NB4 (cell line): ENCODE measurements at regions not wholly inside any gene's neighbourhood (a gene's known extent, or its start where the extent isn't known, plus 50 kb on each side); places are given as distances from the start of the nearest gene placed in this dataset.
A peak's percentile ranks its signal among the peaks of the same experiment; 100 is the strongest.

Source experiments
- DNase-seq: peaks from one replicate; pipeline ENCODE4 v3.0.0; 2010; ENCODE audit warnings: low read depth
- H3K4me3 ChIP-seq: one replicate; pipeline ENCODE4 v1.5.1; 2011; ENCODE audit warnings: mild to moderate bottlenecking, low read depth, low read length, moderate library complexity
- MYC ChIP-seq: IDR thresholded peaks from 2 replicates; pipeline ENCODE4 v1.6.1; 2011; ENCODE audit warnings: low read depth, low read length
- POLR2A ChIP-seq: IDR thresholded peaks from 2 replicates; pipeline ENCODE4 v1.6.1; 2011; ENCODE audit warnings: mild to moderate bottlenecking; ENCODE audit not compliant: insufficient read length; ENCODE audit errors: extremely low read depth
- TF ChIP-seq, protein P1 (sequence below): IDR thresholded peaks from one replicate; pipeline ENCODE4 v1.5.1; 2012; ENCODE audit warnings: low read depth, low read length
- TF ChIP-seq, protein P2 (sequence below): IDR thresholded peaks from 2 replicates; pipeline ENCODE4 v1.6.1; 2011; ENCODE audit warnings: low read depth, low read length

DNA sequence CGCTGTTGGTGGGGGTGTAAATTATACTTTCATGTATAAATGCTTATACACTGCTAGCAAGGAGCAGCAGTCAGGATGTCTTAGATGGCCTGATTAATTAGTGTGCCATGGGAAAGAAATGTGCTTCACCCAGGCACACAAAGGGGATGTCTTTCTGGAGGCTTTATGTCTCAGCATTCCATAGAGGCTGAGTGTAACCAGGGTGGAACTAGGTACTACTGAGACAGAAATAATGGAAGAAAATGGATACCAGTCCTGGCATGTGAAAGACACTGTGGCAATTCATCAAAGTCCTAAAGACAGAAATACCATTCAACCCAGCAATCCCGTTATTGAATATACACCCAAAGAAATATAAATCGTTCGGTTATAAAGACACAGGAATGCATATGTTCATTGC lies 52.5 kb downstream of the PF4 start:
- no peak overlapping the region for H3K4me3 ChIP-seq
- no peak for DNase-seq
- TF ChIP-seq, protein P1, sequence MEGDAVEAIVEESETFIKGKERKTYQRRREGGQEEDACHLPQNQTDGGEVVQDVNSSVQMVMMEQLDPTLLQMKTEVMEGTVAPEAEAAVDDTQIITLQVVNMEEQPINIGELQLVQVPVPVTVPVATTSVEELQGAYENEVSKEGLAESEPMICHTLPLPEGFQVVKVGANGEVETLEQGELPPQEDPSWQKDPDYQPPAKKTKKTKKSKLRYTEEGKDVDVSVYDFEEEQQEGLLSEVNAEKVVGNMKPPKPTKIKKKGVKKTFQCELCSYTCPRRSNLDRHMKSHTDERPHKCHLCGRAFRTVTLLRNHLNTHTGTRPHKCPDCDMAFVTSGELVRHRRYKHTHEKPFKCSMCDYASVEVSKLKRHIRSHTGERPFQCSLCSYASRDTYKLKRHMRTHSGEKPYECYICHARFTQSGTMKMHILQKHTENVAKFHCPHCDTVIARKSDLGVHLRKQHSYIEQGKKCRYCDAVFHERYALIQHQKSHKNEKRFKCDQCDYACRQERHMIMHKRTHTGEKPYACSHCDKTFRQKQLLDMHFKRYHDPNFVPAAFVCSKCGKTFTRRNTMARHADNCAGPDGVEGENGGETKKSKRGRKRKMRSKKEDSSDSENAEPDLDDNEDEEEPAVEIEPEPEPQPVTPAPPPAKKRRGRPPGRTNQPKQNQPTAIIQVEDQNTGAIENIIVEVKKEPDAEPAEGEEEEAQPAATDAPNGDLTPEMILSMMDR = no peak
- TF ChIP-seq POLR2A (no peak), MYC (no peak)
- TF ChIP-seq, protein P2, sequence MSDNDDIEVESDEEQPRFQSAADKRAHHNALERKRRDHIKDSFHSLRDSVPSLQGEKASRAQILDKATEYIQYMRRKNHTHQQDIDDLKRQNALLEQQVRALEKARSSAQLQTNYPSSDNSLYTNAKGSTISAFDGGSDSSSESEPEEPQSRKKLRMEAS = no peak

DNA sequence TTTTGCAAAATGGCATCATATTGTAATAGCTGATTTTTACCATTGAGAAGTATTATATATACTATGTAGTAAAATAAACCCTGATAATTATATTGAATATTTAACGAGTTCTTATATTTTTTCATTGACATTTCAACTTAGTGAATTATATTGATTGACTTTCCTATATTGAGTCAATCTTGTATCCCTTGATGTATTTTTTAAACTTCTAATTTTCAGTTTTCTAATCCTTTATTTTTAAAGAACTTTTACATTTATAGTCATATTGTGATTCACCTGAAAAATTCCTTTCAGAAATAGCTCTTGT lies 54.4 kb downstream of the CXCL1 start:
- DNase-seq = no peak

DNA sequence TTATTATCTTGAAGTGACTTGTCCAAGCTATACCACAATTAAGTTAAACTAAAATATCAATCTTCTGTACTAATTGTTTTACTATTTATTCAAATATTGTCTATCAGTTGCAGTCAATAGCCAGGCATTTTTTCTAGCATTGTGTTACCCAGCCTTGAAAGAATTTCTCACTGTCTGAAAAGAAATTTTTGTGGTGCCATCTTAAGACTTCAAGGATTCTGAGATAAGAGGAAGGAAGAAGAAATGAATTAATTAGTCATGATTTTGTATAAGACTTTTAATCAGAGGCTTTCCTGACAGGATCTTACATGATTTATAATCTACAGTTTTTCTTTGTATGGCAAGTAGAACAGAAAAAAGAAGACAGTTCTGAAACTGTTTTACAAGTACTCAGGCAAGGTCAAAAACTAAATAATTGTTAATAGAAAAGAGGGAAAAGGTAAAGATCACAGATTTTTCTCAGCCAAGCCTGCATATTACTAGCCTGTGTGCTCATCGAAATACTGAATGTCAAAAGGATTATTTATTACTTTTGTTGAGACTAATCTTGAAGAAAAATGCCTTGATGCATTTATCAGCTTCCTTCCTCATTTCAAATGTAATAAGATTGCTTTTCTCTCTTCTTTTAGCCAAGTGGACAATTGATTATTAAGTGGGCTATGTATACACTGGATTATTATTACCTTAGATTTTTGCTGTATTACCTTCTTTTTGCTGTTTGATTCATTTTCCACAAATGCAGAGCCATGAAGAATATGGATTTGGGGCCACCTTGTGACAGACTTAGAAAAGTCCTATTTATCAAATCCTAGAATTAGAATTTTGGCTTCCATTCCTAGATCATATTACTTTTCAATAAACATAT lies 53.8 kb downstream of the CXCL1 start:
- peak; percentile 56 for DNase-seq
- no peak overlapping the region for H3K4me3 ChIP-seq
- TF ChIP-seq, protein P1 = peak; percentile 8
- no peak for TF ChIP-seq POLR2A

More for the DNA sequence above, 54.4 kb downstream of the CXCL1 start:
- H3K4me3 ChIP-seq = no peak overlapping the region
- TF ChIP-seq POLR2A (no peak), MYC (no peak)
- TF ChIP-seq, protein P1 = no peak
- TF ChIP-seq, protein P2 = no peak

DNA sequence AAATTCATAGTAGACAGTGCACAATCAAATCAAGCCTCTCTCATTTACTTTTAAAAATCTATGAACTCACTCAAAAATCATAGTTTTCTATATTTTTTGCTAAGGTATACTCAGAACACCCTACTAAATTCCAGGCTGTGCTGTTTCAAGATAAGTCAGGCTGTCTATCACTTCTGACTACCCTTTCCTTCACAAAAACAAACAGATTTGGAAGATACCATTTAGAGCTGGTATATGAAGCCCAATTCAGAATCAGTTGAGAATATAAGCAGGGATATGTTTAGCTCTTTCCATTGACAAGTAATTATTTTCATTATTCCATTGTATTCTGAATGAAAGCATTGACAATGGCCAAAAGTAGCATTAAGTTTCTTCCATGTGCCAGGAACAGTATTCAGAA lies 53.1 kb downstream of the CXCL1 start:
- H3K4me3 ChIP-seq = no peak overlapping the region
- DNase-seq = no peak
- TF ChIP-seq, protein P2 = no peak
- no peak for TF ChIP-seq POLR2A
- TF ChIP-seq MYC = no peak
- TF ChIP-seq, protein P1 = no peak
